HG03095 (cell line): ENCODE measurements at regions not wholly inside any gene's neighbourhood (a gene's known extent, or its start where the extent isn't known, plus 50 kb on each side); places are given as distances from the start of the nearest gene placed in this dataset.
A peak's percentile ranks its signal among the peaks of the same experiment; 100 is the strongest.
"Not testable (repeated sequence)": the region's sequence is repeated elsewhere in the genome, so short reads cannot be mapped to it uniquely, and the experiment has no call there.

ENCODE experiments used
- ATAC-seq: cut with Tn5 transposase; IDR thresholded peaks from one replicate; pipeline ENCODE4 v1.9.1; 2021; ENCODE audit warnings: moderate library complexity; ENCODE audit not compliant: unreplicated experiment

- no peak for ATAC-seq
These were observed 98.2 kb downstream of the AHR start for GRCh38 chr7:17396692-17397091.

- peak; percentile 68 for ATAC-seq
These were observed 103.6 kb downstream of the AHR start for GRCh38 chr7:17401791-17402627.

- peak; percentile 72 for ATAC-seq
These were observed 104.3 kb downstream of the AHR start for GRCh38 chr7:17402628-17403278.

DNA sequence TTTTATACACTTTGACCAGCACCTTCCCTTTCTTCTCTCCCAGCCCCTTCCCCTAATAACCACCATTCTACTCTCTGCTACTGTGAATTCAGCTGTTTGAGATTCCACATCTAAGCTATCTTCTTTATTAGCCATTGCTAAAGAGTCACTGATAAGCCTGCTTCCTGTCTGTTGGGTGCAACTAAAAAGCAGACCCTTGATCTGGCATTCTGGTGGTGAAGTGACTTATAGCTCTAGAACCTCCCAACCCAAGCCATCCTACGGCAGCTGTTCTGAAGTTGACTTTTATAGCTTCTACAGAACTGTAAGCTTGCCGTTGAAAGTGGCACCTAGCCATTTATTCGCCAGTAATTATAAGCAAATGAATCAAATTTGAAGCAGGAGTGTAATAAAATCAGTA lies 105.6 kb downstream of the AHR start:
- no peak for ATAC-seq

- no peak for ATAC-seq
These were observed 107.3 kb downstream of the AHR start for GRCh38 chr7:17405786-17406185.

- no peak for ATAC-seq
These were observed 108.3 kb downstream of the AHR start for GRCh38 chr7:17406738-17407137.

GRCh38 chr7:17407229-17407628 lies 108.8 kb downstream of the AHR start:
- ATAC-seq = no peak

DNA sequence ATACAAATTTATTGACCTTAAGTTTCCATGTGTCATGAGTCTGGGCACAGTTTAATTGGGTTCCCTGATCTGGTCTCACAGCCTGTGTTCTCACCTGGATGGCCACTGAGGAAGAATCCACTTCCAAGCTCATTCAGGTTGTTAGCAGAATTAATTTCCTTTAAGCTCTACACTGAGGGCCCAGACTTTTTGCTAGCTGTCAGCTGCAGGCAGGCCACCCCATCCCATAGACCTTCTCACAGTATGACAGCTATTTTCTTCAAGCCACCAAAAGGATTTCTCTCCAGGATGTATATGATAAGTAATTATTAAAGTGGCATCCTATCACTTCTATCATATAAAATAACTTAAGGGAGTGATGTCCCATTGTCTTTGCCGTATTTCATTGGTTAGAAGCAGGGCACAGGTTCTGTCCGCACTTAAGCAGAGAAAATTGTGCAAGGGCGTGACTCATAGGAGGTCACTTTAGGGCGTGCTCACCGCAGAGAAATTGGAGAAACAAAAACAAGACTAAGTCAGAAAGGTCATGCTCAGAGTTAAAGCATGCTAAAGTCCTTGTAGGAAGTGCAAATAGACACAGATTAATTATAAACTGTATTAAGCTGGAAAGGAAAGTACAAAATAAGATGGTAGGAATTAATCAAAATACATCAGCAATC lies 109.9 kb downstream of the AHR start:
- ATAC-seq = no peak

- ATAC-seq = no peak
These were observed 110.4 kb downstream of the AHR start for GRCh38 chr7:17408904-17409290.

- ATAC-seq = peak; percentile 80
These were observed 113.5 kb downstream of the AHR start for GRCh38 chr7:17411922-17412321.

- no peak for ATAC-seq
These were observed 114.4 kb downstream of the AHR start for GRCh38 chr7:17412883-17413282.

DNA sequence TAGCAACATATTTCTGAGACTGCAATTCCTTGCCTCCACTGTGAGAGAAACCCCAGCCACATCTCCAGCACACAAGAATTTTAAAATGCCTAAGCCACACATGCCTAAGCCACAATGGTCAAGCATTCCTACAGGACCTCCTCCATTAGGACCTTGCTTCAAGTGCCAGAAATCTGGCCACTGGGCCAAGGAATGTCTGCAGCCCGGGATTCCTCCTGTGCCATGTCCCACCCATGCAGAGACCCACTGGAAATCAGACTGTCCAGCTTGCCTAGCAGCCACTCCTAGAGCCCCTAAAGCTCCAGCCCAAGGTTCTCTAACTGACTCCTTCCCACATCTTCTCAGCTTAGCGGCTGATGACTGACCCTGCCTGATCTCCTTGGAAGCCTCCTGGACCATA lies 117.5 kb downstream of the AHR start:
- ATAC-seq = no peak

DNA sequence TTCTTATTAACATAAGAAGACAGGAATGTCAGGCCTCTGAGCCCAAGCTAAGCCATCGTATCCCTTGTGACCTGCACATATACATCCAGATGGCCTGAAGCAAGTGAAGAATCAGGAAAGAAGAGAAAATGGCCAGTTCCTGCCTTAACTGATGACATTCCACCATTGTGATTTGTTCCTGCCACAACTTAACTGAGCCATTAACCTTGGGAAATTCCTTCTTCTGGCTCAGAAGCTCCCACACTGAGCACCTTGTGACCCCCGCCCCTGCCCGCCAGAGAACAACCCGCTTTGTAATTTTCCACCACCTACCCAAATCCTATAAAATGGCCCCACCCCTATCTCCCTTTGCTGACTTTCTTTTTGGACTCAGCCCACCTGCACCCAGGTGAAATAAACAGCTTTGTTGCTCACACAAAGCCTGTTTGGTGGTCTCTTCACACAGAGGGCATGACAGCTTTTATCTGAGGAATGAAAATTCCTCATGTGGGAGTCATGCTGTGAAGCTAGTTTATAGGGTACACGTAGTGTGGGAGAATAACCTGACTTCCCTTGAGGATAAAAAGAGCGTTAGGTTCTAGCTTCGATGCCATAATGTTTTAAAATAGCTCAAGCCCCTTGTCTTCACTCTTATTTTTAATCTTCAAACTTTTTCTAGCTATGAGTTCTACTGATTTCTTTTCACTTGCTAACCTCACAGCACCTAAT lies 122.0 kb downstream of the AHR start:
- not testable (repeated sequence) for ATAC-seq

GRCh38 chr7:17421941-17422340 lies 123.5 kb downstream of the AHR start:
- no peak for ATAC-seq

DNA sequence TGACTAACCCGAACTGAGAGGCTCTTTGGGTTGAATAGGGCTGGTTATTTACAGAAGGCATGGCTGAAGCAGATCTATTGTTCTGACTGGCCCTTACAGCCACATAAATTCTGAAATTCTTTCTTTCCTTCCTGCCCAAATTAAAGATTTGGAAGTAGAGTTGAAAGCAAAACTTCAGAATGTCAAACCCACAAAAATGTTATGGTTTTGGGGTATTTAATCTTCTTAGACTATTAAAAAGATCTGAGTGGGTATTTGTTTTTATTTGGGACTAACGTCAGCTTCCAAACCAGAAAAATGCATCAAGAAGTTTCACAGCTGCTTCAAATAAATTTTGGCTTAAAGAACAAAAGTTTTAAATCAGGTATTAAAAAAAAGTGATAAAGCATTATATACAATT lies 124.5 kb downstream of the AHR start:
- ATAC-seq = no peak

DNA sequence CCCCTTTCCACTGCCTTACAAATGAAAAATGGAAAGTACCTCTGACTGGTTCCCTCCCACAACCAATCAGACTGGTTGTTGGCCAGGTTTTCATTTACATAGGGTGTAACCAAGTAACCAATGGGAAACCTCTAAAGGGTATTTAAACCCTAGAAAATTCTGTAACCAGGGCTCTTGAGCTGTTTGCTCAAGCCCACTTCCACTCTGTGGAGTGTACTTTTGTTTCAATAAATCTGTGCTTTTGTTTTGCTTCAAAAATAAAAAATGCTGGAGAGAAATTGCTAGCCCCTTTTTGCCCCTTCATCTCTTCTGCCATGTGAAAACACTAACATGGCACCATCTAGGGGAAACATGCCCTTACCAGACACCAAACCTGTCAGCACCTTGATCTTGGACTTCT lies 129.5 kb downstream of the AHR start:
- no peak for ATAC-seq

- ATAC-seq = no peak
These were observed 131.1 kb downstream of the AHR start for GRCh38 chr7:17429579-17429978.

- no peak for ATAC-seq
These were observed 134.3 kb downstream of the AHR start for GRCh38 chr7:17432793-17433192.

GRCh38 chr7:17434191-17434590 lies 135.7 kb downstream of the AHR start:
- ATAC-seq = no peak

DNA sequence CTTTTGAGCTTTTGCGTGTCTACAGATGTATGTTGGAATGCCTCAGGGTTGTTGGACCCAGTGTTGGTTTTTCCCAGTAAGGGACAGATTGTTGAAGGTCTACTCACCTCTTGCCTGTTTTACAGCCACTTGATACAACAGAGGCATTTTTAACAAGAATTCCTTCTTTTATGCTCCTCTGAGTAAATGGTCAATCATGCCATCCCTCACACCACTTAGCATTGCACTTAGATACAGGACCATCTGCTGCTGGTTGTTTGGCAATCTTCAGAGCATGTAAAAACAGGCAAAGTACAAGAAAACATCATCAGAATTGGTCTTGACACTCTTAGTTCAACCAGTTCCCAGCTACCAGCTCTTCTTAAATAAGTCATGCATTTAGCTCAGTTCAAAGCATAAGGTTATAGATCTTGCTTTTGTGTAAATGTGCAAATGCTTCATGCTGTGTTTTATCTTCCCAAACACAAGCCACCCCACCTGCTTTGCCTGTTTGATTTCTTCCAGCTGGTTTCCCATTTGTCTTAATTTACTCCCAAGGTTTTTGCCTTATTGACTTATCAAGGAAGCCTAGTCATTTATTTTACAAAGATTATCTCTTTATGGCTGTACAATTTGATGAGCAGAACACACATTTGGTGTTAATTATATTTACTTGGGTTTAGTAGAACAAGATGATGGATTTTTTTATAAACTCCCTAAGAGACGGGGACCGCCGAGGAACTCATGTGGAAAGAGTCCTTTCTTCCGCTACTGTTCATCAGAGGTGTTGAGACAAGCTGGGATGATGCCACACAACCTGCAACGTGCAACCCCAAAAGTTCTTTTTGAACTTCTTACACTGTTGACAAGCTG lies 136.6 kb downstream of the AHR start:
- ATAC-seq = no peak
